Medulla oblongata (tissue), 1 donor: ENCODE measurements at regions not wholly inside any gene's neighbourhood (a gene's known extent, or its start where the extent isn't known, plus 50 kb on each side); places are given as distances from the start of the nearest gene placed in this dataset.

Experiments
- DNase-seq: peaks from one replicate; pipeline ENCODE4 v3.0.0-alpha.2; 2015; ENCODE audit errors: extremely low spot score

DNA sequence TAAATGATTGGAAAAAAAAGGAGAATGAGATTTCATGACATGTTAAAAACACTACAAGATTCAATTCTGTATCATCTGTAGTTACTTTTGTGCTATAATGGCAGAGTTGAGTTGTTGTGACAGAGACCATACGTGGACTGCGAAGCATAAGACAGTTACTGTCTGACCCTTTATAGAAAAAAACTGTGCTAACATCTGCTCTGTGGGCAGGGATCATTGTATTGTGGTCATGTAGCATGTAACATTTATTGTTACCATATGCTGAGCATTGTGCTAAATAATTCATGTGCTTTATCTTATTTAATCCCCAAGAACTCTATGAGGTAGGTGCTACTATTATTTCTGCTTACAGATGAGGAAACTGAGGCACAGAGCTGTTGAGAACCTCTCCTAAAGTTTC is 147.3 kb upstream of the HMHB1 start:
- no peak for DNase-seq

DNA sequence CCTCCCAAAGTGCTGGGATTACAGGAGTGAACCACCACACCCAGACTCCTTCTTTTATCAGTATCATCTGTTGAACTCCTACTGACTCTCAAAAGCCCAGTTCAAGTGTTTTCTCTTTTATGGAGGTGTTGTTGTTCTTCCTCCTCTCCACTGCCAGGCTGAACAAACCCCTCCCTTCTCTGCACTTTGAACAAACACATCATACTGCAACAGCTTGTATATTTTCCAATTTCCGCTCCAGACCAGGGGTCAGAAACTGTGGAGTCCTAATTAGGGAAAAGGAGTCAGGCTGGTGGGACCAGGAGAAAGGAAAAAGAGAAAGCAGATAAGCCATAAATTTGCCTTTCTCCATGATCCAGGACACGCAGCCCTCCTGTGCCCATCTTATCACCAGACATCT is 148.1 kb upstream of the HMHB1 start:
- no peak for DNase-seq

DNA sequence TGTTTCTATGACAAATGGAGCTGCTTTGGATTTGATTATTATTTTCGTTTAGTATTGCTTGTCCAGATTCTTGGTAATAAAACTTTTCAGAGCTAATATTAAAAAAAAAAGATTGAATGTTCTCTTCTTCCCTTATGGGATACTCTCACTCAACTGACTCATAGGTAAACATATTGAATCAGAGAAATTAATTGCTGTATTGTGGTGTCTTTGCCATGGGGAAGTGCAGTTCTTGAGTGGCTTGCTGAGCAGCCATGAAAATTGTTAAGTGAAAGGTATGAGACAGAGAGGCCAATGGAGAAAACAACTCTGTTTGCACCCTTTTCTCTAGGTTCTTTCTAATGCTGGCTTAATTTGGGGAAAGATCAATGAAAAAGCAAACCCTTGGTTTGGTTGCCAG is 149.9 kb upstream of the HMHB1 start:
- no peak for DNase-seq

DNA sequence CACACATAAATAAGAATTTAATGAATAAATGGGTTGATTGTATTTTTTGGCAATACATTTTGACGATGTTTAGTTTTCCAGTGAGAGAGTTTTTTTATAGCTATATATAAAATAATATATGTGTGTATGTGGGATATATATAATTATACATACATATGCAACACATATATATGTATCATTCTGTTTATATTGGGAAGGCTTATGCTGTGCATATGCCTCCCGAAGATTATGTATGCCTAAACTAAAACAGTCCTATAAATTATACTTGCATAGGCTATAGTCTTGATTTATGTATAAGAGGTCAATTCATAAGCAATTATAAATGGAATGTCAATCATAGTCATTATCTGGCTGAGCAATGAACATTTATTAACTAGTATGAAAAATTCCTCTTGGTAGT is 151.3 kb upstream of the HMHB1 start:
- DNase-seq, result no peak

DNA sequence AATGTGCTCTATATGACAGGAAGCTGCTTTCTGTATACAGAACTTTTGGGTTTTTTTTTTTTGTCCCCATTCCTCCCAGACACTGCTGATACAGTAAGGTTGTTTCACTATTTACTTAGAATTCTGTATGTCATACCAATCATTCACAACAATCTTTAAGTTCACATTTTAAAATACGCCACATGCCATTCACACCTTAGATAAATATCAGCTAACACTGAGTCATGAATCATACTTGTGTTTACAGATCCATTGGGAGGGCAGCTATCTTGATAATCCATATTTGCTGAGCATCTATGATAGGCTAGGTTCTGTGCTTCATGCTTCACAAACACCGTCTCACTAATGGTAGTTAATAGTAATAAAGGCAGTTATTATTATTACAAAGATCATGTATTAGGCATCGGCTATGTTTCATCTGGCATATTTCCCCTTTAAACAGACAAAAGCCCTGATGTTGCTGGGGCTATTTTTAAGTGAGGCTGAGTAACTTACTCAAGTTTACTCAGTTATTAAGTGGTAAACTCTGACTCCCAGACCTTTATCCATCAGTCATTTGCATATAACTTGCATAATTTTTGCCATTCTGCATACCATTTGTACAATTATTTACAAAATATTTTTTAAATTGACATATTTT is 152.2 kb upstream of the HMHB1 start:
- no peak for DNase-seq

DNA sequence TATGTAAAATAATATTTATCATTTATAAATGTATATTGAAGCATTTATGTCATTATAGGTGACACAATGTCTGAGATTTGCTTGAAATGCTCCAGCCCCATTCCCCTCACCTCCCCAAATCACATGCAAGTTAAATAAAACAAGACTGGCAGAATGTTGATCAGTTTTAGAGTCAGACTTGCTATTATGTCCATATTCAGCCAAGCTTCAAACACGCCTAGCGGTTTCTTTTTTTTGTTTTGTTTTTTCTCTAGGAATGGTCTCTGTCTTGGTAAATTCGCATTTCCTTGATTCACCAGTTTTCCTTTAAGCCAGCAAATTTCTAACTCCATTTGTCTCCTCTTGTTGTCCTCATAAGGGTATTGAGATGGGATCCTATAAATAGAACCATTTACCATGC is 153.0 kb upstream of the HMHB1 start:
- no peak for DNase-seq

DNA sequence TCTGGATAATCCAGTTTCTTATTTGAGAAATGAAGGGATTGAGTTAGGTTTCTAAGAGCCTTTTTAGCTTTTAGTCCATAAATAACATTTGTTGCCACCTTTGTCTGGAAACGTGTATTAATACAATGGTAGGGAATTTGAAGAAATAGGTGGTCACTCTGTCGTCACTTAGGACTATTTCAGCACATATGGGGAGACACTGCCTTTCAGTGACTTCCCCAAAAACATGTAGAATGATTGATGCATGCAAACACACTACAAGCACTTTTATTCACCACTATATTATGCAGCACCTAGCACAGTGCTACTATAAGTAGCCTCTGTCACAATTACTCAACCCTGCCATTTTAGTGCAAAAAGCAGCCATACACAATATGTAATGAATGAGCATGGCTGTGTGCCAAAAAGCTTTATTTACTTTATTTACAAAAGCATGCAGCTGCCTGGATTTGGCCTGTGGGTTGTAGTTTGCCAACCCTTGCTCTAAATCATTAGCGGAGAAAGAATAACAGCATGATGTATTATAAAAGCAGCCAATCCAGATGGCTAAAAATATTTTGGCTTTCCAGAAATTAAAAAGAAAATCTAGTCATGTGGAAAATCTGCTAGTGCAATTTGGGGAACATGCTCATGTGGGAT is 154.2 kb upstream of the HMHB1 start:
- no peak for DNase-seq

DNA sequence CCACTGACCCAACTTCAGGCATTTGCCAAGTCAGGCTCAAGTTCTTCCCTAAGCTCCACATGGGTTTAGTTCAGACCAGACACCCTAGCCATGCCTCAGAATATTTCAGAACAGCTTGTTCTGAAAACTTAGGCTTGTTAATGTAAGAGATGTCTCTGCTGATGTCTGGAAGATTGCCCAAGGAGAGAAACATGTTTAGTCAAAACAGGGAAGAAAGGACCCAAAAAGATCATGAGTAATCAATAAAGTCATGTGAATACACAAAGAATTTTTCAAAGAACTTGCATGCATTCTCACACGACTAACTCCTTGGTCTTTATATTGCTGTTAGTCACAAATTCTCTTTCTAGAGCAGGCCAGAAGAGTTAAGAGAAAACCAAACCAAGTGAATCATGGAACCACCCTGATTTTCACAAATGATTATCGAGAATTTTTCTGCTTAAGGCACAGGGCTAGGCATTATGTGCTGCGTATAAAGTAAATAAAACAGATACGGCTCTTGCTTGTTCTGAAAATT is 158.1 kb upstream of the HMHB1 start:
- no peak for DNase-seq

DNA sequence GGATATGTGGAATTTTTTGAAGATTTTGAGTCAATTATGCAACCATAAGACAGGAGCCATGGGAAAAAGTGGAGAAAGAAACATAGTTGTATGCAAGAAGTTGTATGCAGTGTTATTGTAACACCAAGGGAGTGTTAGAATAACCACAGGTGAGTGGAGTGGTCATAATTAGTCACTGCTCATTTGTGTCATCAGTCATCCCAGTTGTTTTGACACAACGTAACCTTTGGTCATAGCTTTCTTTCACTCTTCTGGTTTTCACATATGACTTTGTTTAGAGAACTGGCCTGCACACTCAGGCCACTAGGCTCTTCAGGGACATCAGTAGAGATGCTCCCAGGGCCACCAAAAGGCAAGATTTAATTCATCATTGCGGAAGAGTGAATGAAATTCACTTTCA is 158.7 kb upstream of the HMHB1 start:
- no peak for DNase-seq

DNA sequence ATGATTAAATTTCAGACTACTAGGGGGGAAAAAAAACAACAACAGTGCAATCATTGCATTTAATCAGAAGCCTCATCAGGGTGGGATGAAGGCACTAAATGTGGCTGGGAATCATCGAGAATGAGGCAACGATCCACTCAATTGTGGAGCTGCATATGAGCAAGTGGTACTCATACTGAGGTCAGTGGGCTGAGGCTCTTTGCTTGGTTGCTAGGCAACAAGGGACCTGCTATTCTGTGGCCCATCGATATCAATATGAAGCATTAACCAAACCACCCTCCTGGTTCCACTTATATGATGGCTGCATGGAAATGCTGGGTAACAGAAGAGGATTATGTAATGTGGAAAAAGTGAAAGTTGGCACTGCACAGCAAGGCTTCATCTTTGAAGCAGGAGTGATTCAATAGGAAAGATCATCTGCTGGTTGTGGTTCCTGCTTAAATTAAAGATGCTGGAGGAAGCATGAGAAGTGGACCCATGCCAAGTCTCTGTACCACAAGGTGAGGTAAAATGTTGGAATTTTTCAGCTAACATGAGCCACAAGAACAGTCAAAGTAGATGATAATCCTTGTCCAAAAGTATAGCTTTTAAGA is 159.8 kb upstream of the HMHB1 start:
- DNase-seq, result no peak

DNA sequence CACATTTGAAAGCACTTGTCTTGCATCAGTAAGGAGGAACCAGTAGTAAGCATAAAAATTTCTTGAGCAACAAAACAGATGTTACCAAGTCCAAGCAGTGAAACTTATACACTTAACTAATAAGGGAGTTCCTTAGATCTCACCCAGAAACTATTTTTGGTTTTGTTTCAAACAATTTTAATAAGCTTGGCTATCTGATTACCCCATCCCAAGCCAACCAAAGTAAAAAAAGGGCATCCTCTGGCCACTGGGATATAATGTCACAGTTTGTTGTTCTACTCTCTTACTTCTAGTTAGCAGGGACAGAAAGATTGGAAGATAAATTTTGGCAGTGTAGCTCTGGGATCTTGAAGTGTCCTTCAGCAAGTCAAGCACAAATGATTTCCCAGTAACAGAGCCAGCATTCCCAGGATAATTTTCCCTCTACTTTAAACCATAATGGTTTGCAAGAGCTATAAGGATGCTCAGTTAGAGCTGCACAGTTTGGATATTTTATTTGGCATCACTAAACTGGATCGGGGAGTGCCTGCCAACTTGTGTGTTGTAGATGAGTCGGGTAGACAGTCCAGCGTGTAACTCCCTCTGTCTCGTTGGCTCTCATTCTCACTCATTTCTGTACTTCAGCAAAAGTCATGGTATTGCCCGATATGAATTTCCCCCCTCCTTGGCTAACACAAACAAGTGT is 161.9 kb upstream of the HMHB1 start:
- DNase-seq, result no peak

DNA sequence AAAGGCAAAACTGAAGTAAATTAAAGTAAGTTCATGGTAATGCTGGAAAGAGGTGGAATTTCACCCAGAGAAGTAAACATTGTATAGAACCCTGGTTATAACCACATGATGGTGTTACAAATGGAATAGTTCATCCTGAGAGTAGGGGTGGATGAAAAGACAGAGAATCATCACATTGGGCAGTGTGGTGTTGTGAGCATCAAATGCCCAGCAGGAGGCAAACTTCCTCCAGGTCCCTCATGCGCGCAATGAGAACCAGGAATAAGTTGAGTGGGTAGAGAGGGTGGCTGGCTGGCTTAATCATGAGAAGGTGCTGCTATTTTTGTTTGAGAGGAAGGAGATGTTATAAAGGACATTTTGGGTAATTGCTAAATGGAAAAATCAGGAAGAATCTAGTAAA is 163.3 kb upstream of the HMHB1 start:
- no peak for DNase-seq

DNA sequence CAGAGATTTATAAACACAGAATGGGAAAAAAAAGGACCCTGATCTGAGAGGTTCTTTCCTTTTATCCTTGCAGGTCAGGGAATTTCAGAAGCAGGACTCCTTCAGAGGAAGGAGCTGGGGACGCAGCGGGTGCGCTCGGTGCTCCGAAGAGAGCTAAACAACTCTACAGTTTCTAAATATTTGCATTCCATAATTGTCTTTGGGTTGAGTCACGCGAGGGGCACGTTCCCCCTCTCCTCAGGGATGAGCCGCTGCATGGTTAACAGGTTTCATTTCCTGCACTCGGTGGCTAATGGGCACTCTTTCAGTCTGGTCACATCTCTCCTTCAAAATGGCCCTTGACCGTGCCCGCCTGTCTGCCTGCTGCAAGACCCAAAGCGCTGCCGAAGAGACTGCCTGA is 165.0 kb upstream of the HMHB1 start:
- no peak for DNase-seq

DNA sequence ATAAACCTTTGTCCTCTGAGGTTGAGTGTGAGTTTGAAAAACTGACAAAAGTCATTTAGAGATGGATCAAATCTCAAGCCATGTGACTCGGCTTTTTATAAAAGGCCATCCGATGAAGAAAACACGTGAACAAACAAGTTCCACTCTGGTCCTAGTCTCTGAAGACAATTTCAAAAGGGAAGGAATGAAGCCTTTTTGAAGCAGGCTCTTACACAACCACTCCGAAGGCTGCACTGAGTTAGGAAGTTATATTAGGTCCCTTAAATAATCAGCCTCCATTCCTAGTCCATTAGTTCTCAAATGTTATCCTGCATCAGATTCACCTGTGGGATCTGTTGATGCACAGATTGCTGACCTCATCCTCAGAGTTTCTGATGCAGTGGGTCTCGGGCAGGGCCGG is 166.6 kb upstream of the HMHB1 start:
- no peak for DNase-seq

DNA sequence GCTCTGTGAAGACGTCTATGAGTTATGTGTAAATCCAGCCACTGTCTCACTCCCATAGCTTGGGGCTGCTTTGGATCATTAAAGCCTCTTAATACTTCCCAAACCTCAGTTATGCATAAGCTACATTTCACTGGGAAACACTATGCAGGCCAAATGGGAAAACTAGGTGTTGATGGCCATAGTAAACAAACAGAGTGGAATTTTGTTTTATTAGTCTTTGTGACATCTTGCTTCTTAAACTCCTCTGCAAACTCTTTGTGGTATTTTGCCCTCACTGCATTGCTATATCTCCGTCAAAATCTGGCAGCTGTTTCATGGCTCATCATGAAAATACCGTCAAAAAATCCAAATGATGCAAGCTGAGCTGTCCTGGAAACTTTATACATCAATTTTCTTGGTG is 167.2 kb upstream of the HMHB1 start:
- no peak for DNase-seq

DNA sequence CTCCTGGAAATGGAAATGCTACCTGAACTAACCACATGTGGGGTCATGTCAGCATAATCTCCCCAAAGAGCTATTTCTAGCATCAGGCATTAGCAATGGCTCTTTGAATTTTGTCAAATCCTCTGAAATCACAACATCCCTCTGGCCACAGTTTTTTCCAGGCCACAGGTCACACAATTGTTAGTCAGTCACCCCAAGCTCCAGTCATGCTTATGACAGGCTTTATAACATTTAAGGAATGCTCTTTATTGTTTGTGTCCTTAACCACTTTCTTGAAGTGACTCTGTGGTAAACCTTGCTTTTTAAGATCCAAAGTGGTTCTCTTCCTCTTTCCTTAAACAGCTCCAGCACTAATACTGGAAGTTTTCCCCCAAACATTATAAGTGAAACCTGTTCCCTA is 169.2 kb upstream of the HMHB1 start:
- DNase-seq, result no peak

DNA sequence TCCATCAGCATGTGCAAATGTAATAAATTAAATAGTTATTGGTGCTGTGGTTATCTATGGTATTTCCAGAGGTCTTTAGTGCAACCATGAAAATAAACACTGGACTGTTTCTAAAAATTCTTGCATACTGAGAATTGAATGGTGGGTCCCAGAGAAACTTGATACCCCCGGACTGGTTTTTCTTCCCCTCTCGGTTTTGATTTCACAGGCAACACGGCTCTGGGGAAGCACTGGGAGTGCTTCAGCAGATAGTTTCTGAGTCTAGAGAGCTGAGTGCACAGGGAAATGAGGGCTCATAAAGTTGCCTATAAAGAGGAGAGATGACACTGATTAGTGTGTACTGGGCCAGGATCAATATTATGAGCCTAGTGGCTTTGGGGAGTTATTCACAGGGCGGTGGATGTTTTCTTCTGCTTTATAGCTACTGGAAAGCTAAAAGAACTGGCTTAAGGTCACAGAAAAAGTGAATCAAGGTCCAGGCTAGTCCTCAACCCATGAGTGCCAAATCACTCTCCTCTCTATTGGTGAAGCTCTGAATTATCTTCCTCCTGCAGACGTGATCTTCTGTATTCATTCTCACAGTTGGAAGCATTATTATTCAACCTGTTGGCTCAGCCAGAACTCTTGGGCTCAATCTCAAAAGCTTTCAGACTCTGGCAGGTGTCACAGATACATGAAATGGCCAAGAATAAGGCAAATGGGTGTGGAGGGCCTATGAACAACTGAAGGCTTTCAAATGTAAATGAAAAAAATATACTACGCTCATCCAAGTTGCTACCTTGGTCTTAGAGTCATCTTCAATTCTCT is 170.2 kb upstream of the HMHB1 start:
- DNase-seq, result no peak

DNA sequence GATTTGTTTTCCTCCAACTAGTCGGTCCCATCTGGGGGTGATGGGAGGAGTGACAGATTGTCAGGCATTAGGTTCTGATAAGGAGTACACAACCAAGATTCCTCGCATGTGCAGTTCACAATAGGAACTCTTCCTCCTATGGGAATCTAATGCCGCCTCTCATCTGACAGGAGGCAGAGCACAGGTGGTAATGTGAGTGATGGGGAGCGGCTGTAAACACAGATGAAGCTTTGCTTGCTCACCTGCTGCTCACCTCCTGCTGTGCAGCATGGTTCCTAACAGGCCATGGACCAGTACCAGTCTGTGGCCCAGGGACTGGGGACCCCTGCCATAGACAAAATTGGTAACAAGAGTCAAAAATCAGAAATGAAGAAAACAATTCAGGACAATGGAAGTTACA is 173.3 kb upstream of the HMHB1 start:
- DNase-seq, result no peak

DNA sequence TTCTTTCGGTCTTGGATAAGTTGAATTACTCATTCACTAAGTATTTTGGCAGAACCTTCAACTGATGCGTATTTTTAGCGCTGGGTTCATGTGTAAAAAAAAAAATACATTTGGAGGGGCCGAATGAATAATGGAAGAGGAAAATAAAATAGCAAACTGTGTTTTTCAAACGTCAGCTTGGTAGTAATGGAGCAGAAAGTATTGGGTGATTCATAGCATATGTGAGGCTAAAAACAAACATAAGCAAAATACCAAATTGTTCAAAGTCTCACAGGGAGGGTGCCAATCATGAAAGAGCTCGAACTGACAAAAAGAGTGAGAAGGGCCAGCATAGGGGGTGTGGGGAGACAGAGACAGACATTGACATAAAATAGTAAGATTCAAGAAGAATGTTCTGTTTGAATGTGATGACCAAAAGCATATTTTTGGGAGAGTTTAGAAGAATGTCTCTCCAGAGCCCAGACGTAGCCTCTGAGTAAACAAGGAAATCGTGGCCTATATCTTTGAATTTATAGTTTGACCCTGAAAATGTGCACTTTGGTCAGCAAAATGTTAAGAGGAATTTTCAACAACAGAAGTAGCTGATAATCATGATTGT is 174.9 kb upstream of the HMHB1 start:
- no peak for DNase-seq

DNA sequence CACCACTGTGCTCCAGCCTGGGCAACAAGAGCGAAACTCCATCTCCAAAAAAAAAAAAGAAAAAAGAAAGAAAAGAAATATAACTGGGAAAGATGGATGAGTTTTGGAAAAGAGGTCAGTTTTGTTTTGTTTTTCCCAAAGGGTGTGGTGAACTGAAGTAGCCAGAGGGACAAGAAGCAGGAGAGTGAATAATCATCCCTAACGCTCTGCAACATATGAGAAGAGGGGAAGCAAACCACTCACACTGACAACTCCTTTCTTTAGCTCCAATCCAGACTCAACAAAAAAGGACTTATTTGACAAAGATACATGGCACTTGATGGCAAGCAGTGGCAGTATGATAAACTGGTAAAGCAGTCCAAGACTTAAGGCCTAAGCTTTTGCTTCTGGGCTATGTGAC is 176.1 kb upstream of the HMHB1 start:
- no peak for DNase-seq

DNA sequence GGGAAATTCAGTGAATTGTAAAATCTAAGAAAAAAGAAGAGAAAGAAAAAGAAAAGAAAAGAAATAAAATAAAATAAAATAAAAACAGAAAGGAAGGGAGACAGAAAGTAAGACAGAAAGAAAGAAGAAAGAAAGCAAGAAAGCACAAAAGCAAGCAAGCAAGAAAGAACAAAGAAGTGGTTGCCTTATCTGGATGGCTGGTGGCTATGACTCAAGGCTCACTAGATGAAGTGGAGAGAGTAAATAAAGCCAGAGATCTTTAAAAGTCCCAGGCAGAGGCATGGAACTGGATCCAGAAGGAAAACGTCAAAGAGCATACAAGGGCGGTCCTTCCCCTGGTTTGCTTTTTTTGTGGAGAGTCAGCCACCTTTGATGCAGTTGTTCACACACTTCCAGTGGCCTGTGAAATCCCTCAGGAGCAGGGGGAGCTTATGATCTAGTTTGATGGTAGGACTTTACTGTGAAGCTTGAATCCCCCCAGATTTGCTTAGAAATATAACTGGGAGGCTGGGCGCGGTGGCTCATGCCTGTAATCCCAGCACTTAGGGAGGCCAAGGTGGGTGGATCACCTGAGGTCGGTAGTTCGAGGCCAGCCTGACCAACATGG is 176.7 kb upstream of the HMHB1 start:
- no peak for DNase-seq
